NCI-H2081 (cell line): ENCODE measurements at regions not wholly inside any gene's neighbourhood (a gene's known extent, or its start where the extent isn't known, plus 50 kb on each side); places are given as distances from the start of the nearest gene placed in this dataset.

ENCODE experiments used
- DNase-seq, 2 experiments: peaks; one replicate each; lab custom pipeline; 2025; lab: John Stamatoyannopoulos, UW

DNA sequence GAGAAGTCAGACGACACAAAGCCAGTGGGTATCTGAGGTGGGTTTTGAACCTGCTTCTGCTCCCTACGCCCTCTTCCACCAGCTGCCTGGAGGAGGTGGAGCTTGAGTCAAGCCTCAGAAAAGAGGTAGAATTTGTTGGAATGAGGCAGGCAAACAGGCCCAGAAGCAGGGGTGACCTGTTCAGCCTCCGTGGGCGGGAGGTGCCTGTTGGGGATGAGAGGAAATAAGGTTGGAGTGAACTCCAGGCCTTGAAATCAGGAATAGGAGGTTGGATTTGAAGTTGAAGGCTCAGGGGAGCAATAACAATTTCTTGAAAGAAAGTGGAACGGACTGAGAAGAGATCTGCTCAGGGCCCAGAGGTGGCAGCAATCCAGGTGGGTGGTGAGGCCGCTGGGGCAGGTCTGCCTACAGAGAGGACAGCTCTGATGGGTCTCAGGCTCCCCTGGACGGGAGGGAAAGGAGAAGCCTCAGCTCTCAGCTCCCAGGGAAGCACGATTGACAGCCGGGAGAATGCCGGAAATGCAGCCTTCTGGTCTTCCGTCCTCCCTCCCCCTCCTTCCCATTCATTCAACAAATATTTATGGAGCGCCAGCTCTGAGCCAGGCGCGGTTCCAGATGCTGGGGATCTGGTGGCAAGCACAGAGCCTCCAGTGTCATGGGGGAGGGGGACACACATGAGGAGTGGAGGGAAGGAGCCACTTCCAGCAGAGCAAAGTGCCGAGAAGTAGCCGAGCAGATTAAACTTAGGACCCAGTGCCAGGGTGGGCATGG lies 61.9 kb upstream of the CIBAR2 start:
- peak; percentile 38 to 58 for DNase-seq

DNA sequence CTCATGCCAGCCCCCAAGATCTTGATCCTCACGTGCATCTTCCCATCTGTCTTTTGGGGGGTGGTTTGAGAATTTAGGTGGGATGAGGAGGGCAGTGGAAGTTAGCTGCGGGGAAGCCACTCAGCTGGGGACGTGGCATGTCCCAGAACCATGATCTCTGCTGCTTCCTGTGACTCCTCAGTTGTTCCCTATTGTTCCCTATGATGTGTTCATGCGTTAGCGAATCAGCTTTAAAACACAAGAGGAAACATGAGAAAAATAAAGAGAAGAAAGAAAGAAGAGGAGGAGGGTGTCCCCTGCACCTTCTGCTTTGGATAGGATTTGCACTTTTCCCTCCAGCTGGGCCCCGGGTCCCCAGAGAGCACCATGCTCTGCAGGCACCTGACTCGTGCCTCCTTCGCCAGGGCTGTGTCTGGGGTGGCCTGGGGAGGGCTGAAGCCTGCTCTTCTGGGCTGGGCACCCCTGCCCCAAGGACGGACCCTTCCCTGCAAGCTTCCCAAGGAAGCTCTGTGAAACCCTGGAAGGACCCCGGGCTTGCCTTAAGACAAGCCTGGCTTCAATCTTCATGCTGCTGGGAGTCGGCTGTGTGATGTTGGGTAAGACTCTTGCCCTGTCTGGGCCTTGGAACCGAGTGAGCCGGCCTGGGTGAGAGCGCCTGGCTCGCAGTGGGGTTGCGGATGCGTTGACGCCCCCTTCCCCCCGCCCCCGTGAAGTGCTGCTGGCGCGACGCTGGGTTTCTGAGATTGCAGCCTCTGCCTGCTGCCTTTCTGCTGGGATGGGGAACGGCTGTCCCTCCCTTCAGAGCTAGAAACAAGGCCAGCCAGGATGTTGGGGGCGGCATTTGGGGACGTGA lies 62.8 kb upstream of the CIBAR2 start:
- DNase-seq: no peak

DNA sequence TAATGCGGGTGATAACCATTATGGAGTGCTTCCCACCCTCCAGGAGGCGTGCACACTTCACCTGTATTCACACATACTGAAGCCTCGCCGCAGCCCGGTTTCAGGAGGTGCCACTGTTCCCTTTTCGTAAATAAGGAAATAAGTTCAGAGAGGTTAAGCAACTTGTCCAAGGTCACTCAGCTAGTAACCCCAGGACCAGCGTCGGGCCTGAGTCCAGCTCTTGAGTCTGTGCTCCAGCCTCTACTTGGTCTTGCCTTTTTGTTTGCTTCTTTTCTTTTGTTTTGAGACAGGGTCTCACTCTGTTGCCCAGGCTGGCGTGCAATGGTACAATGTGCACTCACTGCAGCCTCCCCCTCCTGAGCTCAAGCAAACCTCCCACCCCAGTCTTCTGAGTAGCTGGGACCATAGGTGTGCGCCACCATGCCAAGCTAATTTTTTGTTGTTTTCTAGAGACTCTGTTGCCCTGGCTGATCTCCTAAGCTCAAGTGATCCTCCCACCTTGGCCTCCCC lies 63.5 kb upstream of the CIBAR2 start:
- no peak for DNase-seq

DNA sequence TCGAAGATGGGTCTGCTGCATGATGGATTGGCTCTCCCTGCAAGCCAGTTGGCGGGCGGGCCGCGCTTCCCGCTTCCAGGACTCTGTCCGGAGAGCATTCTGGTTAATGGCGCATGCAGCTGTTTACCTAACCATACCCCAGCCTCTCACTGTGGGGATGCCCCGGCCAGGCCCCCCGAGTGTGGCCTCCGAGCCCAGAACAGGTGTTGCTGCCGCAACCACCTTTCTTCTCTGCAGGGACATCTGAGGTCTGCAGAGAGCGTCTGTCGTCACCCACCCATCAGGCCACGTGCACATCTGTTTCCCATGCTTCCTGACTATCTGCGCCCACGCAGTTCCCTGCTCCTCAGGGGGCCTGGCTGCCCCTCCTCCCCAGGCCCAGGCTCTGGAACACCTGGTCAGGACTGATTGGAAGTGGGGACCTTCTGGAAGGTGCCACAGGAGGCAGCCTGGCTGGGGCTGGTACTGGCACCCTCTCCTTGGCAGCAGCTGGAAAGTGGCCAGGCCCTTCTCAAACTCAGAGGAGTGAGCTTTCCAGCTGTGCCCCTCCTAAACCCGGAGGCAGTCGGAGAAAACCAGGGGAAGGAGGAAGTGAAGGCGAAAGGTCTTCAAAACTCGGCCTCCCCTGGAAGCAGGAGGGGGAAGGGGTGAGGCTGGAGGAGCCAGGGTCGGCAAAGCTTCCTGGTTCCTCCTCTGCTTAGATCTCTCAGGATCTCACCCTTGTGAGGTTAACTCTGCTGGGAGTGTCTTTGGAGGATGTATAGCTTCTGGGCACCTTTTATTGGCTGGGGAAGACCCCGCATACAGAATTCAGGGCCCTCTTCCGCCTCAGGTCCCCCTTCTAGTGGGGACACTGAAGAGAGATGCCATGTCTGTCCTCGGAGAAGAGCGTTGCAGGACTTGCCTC lies 64.5 kb upstream of the CIBAR2 start:
- no peak for DNase-seq

DNA sequence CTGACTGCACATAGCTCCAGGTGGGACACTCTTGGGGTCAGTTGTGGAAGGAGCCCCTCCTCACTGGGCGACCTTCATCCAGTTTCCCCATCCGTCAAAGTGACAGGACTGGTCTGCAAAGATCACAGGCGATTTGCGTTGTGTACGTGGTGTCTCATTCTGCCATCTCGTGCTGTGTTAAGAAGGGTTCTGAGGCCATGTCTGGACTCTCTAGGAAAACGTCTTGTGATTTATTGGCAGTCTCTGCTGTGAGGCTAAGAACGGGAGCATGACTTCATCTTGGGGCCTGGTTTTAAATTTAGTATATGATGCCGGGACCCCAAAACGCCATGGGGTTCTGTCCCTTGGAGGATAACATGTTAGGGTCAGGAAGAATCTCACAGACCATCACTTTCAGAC lies 65.2 kb upstream of the CIBAR2 start:
- DNase-seq: no peak

DNA sequence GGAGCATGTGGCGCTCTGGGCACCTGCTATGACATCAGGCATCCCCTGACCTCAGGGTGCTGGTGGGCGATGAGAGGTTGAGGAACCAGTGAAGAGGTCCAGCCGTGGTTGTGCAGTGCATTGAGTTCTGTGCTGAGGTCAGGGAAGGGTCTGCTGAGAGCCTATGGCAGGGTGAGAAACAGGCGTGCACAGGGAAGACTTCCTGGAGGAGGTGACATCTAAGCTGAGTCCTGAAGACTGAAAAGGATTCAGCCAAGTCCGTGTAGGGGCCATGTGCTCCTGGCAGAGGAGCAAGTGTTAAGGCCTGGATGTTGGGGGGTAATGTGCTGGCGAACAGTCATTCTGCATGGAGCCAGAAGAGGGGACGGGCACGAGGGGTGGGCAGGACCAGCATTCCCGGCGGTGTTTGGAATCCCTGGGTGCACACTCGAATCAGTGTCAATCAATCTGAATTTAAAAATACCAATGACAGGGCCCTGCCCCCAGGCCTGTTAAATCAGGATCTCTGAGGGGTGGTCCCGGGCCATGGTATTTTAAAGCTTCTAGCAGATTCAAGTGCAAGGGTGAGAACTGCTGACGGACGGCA lies 65.8 kb upstream of the CIBAR2 start:
- DNase-seq: no peak

DNA sequence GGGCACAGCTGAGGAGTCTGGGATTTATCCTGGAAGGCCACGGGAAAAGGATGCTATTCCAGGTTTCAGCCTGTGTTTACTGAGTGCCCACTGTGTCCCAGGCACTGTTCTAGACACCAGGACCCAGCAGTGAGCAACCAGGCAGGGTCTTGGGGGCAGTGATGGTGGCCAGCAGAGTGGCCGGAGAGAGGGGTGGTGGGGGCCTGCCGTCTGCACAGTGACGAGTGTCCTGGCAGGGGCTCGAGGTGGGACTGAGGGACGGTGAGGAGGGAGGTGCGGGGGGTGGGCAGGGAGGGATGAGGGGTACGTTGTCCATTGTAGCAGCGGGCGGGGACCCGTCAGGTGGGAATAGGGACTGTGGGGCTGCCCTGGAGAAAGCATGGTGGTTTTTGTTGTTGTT lies 66.3 kb upstream of the CIBAR2 start:
- no peak for DNase-seq

DNA sequence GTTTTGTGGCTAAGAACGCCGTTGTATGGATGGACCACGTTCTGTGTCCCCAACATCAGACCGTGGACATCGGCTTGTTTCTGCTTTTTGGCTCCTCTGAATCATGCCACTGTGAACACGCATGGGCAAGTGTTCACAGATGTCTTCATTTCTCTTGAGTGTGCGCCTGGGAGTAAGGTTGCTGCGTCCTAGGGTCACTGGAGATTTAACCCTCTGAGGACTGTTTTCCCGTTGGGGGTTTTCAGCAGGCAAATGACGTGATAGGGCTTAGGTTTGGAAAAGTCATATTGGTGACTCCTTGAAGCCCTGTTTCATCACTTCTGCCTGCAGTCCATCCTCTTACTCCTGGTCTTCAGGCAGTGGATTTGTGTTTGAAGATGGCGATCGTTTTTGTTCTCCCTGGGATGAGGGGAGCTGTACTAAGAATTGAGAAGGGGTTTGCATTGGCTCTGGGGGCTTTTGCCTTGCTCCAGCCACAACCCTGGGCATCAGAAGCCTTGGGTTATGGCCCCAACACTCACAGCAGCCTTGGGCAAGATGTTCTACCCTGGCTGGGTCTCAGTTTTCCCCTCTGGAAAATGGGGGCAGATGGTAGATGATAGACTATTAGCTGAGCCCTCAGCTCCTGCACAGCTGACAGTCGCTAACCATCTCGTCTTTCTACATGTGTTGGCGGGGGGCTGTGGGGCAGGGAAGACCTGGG lies 67.2 kb upstream of the CIBAR2 start:
- no peak for DNase-seq

DNA sequence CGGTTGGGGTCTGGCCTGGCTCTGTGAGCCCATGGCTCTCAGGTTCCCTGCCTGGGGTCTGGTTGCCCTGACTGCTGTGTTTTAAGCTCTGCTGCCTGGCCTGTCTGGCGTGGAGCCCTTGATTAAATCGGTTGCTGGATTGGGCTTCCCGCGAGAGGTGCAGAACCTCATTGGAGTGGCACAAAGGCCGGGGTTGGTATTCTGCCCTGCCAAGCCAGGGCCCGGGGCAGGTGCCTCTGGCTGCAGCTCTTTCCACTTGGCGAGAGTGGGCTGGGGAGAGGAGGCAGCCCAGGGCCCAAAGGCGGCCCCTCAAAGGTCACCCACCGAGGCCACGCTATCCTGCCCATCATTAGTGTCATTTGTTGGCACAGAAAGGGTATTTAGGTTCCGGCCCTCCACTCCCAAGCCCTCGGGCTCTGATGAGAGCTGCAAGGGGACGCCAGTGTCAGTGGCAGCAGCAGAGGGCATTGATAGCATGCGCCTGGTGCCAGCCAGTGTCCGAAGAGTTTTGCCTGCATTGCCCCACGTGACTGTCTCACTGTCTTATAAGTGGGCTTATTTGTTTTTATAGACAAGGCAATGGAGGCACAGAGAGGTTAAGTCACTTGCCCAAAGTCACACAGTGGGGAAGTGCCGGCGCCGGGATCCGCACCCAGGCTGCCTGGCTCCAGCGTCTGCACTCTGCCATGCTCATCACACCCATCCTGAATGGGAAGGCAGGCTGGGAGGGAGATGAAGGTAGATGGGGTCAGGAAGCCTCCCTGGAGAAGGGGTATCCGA lies 68.0 kb upstream of the CIBAR2 start:
- no peak for DNase-seq

DNA sequence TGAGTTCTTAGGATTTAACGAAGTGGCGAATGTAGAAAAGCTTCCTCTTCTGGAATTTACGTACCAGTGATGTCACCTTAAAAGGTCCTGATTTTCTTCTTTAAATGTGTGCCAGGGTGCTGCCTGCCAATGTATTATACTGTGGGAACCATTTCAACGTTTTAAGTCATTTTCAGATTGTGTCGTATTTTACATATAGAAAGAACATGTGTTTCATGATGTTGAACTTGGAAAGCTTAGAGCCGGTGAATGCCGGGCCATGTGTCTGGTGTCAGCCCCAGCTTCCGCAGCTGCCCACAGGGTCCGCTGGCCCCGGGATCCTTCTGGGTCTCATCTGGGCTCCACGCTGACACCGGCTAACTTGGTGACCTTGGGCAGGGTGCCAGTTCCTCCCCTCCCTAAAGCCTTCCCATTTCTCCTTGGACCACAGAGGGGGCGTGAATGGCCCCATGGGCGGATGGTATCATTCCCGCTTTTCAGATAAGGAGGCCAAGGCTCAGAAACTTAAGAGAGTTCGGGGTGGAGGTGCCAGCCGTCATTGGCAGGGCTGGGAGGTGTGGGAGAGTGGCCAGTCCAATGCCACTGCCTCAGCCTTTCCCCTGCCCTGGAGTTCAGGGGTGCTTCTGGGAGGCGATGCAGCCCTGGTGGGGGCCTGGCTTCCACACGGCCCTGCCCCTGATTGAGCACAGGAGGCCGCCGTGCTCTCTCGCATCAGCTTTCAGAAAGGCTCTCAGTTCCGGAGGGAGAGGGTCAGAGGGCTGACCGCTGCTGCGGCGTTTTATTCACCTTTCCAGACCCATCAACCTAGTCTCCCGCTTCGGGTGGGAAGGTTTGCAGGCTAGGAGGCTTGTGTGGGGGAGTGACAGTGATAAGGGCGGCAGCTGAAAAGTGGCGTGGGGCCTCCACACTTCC lies 68.8 kb upstream of the CIBAR2 start:
- DNase-seq: no peak

DNA sequence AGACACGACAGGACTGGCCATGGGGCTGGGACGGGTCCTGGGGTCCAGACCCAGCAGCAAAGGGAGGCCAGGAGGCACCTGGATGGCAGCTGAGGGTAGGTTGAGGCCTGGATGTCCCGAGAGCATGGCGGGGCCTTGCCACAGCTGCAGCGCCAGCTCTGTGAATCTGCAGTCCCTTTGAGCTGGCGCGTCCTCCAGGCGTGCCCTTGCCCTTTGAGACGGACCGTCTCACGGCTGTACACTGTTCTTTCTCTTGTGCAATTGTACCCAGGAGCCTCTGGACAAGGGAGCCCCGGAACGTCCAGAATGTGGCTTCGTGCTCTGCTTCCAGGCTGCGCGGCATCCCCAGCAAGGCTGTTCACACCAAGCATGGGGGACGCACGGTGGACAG lies 69.5 kb upstream of the CIBAR2 start:
- DNase-seq: no peak

DNA sequence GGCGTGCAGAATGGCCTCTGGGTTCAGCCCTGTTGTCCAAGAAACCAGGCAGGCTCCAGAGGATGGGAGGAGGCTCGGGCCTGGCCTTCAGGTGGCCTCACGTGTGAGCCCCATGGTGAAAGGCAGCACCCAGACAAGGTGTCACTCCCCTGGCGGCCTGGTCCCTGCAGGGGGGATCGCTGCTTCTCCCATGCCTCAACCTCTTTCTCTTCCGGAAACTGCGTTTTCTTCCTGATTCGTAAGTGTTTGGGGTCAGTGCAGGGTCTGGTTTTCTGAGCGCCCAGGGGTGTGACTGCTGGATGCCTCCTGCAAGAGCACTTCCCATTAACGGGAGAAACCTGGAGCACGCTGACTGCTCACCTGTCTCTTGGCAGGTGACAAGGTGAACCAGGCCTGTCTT lies 70.0 kb upstream of the CIBAR2 start:
- no peak for DNase-seq

DNA sequence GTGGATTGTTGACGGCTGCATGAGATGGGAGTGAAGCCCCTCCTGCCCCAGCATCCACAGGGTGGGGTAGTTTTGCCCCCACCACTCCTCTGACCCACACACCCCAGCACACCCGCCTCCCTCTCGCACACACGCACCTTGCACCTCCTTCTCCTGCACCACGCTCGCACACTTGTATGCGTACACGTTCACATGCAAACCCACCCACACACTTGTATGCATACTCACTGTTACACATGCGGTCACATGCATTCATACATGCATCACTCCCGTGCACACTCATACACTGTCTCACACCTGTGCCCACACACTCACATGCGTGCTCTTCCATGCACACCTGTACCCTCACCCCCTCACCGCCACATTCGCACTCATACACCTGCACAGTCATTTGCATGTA lies 70.5 kb upstream of the CIBAR2 start:
- DNase-seq: no peak

DNA sequence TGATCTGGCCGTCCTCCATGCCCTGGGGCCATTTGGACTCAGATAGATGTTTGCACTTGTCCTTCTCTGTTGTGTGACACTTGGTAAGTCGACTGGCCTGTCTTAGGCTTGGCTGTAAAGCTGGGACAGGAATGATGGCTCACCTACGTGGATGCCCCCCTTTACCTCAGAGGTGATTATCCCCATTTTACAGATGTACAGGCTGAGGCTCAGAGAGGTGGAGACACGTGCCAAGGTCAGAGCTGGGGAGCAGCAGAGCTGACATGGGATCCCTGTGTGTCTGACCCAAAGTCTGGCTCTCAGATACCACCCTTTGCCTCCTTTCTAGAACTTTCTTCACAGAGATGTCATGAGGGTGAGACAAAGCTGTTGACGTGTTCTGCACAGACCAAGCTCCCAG lies 71.3 kb upstream of the CIBAR2 start:
- DNase-seq: no peak

DNA sequence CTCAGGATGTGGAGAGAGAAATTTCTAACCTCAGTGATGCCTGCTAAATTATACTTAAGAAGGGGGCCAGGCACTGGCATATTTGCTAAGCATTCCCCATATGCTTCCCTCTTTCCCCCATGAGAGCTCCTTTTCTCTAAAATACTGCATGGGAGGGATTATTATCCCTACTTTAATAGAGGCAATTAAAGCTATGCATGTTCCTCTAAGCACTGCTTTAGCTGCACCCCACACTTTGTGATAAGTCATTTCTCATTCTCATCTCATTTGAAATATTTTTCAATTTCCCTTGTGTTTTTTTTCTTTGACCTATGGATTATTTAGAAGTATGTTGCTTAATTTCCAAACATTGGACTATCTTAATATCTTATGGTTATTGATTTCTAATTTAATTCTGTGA lies 72.1 kb upstream of the CIBAR2 start:
- no peak for DNase-seq

DNA sequence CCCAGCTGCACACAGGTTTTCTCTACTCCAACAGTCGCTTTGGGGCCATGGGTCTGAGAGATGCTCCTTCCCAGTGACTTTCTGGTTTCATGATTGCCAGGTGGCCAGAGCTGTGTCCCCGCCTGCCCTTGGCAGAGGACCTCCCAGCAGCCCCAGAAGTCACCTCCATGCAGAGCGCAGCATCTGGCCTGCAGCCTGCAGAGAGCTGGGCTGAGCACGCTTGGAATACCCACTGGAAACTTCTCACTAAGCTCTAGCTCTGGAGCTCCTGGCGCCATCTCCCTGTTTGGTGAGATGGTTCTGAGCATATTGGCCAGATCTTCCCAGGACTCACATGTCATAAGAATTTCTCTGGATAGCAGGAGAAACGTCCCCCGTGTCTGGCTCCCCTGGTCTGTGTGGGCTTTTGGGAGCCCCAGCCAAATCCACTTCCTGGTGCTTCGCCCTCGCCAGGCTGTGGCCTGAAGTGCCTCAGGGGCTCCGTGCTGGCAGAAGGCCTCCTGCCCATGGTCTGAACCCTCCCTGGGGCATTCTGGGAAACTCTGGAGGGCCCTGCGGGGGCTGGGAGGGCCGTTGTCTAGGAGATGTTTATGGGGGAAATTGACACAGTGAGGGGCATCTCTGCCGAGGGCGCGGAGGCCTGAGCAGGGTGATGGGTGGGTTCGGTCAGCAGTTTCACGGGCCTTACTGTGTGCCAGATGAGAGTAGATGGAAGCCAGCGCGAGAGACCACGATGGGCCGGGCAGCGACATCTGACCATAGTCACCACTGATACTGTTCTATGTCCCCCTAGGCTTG lies 73.2 kb upstream of the CIBAR2 start:
- no peak for DNase-seq

DNA sequence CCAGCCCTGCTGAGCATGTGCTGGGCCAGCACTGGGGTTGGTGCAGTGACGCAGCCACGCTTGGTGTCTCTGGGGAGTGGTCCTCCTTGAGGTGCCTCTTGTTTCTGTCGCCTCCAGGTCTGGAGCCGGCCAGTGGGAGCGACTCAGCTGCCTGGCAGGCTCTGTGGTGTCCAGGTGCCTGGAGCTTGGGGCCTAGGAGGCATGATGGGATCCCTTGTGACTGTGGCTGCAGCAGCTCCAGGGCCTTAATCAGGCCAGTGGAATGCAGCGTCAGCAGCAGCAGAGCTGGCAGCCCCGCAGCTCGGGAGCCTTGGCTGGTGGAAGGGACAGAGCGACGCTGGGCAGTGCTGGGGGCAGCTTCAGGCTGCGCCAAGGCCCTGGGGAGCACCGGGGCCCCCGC lies 74.7 kb upstream of the CIBAR2 start:
- no peak for DNase-seq

DNA sequence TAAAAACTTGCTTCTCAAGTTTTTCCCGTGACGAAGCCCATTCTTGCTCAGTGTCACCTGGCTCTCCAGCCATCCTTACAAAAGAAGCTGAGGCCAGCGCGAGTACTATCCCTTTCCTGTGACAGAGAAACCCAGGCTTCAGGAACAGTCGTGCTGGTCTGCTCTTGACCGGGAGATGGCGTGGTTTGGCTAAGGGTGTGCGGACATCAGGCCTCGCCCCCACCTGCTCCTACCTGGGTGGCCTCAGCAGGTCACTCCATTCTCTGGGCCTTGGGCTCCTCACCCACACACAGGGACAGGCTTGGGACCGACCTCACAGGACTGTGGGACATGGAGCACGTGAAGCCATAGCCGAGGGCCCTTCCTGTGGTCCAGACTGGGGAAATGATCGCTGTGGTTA lies 75.2 kb upstream of the CIBAR2 start:
- no peak for DNase-seq

DNA sequence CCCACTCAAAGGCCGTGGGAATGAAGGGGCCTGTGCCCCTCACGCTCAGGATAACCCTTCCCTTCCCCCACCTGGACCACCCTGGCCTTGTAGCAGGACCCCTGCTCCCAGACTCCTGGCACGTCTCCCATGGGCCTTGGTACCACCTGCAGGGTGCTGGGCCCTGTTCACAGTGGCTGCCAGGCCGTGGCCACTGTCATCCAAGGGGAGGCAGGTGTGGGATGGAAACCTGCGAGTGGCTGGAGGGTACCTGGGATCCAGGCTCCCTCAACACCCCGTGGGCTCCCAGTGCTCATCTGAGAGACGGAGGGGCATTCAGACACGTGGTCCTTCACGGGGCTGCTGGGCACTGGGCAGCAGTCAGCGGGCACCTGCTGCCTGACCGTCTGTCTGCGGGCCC lies 75.6 kb upstream of the CIBAR2 start:
- no peak for DNase-seq
